GM18867 (cell line): ENCODE measurements at regions not wholly inside any gene's neighbourhood (a gene's known extent, or its start where the extent isn't known, plus 50 kb on each side); places are given as distances from the start of the nearest gene placed in this dataset.

Source experiments
- ATAC-seq: cut with Tn5 transposase; IDR thresholded peaks from one replicate; pipeline ENCODE4 v1.9.1; 2021; ENCODE audit warnings: mild to moderate bottlenecking, moderate library complexity; ENCODE audit not compliant: unreplicated experiment

DNA sequence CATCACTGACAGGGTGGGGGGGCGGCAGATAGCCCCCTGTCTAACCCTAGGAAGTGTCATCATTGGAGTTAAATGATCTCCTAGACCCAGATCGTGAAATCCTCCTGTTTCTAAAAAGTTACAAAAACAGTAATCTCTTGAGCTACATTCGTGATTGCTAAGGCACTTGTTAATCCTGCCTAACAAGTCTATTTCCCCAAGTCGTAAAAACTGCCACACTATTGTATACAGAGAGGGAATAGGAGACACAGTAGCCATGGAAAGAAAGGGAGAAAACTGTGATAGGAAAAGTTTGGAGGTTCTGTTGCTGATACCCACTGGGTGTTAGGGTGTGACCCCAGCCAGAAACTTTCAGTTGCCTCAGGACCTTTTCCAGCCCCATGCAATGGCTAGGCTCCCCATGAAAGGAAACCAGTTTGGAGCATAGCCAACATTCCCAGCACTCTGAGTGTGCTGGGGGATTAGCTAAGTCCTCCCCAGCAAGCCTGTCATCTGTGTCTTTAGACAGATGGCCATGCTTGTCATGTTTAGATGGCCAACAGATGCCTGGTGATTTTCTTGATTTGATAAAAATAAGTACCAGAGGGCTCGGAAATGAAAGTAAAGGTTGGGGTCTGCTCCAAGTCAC, 63.3 kb upstream of the ANXA10 start:
- no peak for ATAC-seq

DNA sequence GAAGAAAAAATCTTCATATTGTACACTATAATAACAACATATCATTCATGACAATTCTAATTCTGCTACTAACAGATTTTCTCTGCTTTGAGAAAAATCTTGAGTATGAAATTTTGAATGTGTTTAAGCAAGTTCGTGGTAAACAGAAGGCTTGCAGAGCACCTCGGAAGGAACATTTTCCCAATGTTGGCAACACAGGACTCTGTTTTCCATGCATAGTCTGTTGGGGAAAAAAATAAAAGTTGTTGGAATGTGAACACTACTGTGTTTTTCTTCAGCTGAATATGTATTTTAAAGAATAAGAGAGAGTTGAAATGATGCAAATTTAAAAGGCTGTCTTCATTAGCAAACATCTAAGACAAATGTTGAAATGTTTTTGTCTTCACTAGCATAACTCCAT, 54.7 kb upstream of the ANXA10 start:
- no peak for ATAC-seq

DNA sequence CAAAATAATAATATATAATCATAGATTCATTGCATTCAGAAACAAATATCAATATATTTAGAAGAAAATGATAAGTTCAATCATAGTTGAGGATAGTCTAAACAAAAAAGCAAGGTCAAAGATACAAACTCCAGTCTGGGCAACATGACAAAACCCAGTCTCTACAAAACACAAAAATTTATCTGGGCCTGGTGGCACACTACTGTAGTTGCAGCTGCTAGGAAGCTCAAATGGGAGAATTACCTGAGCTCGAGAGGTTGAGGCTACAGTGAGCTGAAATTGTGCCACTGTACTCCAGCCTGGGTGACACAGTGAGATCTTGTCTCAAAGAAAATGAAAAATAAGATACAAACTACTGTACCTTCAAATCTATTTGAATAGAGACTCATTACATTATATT, 52.7 kb upstream of the ANXA10 start:
- no peak for ATAC-seq
